SK-N-SH treated with all-trans-retinoic acid at 6 μM for 48 hours (cell line): ENCODE measurements at regions not wholly inside any gene's neighbourhood (a gene's known extent, or its start where the extent isn't known, plus 50 kb on each side); places are given as distances from the start of the nearest gene placed in this dataset.

Experiments
- ATAC-seq: fragments of 200-7000 bp; cut with Tn5 transposase; 3 replicates; pipeline ENCODE4 v1.9.1; 2020; ENCODE audit warnings: mild to moderate bottlenecking, moderate library complexity
- ARNTL ChIP-seq: fragments of 450-650 bp; formaldehyde crosslinking; IDR thresholded peaks from 2 replicates; pipeline ENCODE4 v1.5.0; 2020; ENCODE audit warnings: low read depth, mild to moderate bottlenecking, moderate library complexity, borderline replicate concordance
- CSDC2 ChIP-seq: fragments of 250-450 bp; sonication (Bioruptor Pico); IDR thresholded peaks from 2 replicates; pipeline ENCODE4 v1.5.0; 2020; ENCODE audit warnings: mild to moderate bottlenecking, moderate library complexity
- ESRRG ChIP-seq: fragments of 250-450 bp; sonication (Bioruptor Pico); IDR thresholded peaks from 2 replicates; pipeline ENCODE4 v1.6.1; 2021; ENCODE audit warnings: mild to moderate bottlenecking
- GLIS3 ChIP-seq: fragments of 250-450 bp; sonication (Bioruptor Pico); IDR thresholded peaks from 2 replicates; pipeline ENCODE4 v1.5.0; 2020; ENCODE audit warnings: mild to moderate bottlenecking, moderate library complexity
- ISL1 ChIP-seq: fragments of 250-450 bp; sonication (Bioruptor Pico); IDR thresholded peaks from 2 replicates; pipeline ENCODE4 v2.1.2; 2022; ENCODE audit warnings: mild to moderate bottlenecking, moderate library complexity
- OSR1 ChIP-seq: fragments of 250-450 bp; sonication (Bioruptor Pico); IDR thresholded peaks from 2 replicates; pipeline ENCODE4 v1.8.0; 2022; ENCODE audit warnings: moderate library complexity, mild to moderate bottlenecking, inconsistent platforms
- PPARA ChIP-seq: fragments of 250-450 bp; sonication (Bioruptor Pico); IDR thresholded peaks from 2 replicates; pipeline ENCODE4 v1.5.0; 2020; ENCODE audit warnings: mild to moderate bottlenecking, borderline replicate concordance
- RARB ChIP-seq: fragments of 250-450 bp; sonication (Bioruptor Pico); IDR thresholded peaks from 2 replicates; pipeline ENCODE4 v1.8.0; 2021; ENCODE audit warnings: mild to moderate bottlenecking, moderate library complexity
- SNAI2 ChIP-seq: fragments of 250-450 bp; sonication (Bioruptor Pico); IDR thresholded peaks from 2 replicates; pipeline ENCODE4 v1.5.0; 2020; ENCODE audit warnings: mild to moderate bottlenecking, moderate library complexity
- TCF4 ChIP-seq: fragments of 250-450 bp; sonication (Bioruptor Pico); IDR thresholded peaks from 2 replicates; pipeline ENCODE4 v1.8.0; 2021; ENCODE audit warnings: mild to moderate bottlenecking, moderate library complexity, borderline replicate concordance
- TOX ChIP-seq: fragments of 250-450 bp; sonication (Bioruptor Pico); IDR thresholded peaks from 2 replicates; pipeline ENCODE4 v1.8.0; 2021; ENCODE audit warnings: mild to moderate bottlenecking, moderate library complexity, borderline replicate concordance
- ZFP3 ChIP-seq: fragments of 250-450 bp; sonication (Bioruptor Pico); IDR thresholded peaks from 2 replicates; pipeline ENCODE4 v1.5.0; 2020; ENCODE audit warnings: mild to moderate bottlenecking, moderate library complexity
- ZNF565 ChIP-seq: fragments of 450-650 bp; formaldehyde crosslinking; conservative IDR thresholded peaks from 2 replicates; pipeline ENCODE4 v1.5.0; 2020; ENCODE audit warnings: low read depth, mild to moderate bottlenecking, moderate library complexity
- ZNF70 ChIP-seq: fragments of 450-650 bp; formaldehyde crosslinking; IDR thresholded peaks from 2 replicates; pipeline ENCODE4 v1.5.0; 2020; ENCODE audit warnings: mild to moderate bottlenecking, moderate library complexity
- TF ChIP-seq, protein P1 (sequence below): fragments of 250-450 bp; sonication (Bioruptor Pico); IDR thresholded peaks from 2 replicates; pipeline ENCODE4 v1.5.0; 2020; ENCODE audit warnings: mild to moderate bottlenecking, moderate library complexity
- TF ChIP-seq, protein P2 (sequence below): fragments of 250-450 bp; sonication (Bioruptor Pico); IDR thresholded peaks from 2 replicates; pipeline ENCODE4 v1.5.1; 2020; ENCODE audit warnings: low read depth, mild to moderate bottlenecking, moderate library complexity
- TF ChIP-seq, protein P3 (sequence below): fragments of 250-450 bp; sonication (Bioruptor Pico); IDR thresholded peaks from 2 replicates; pipeline ENCODE4 v1.5.1; 2021; ENCODE audit warnings: mild to moderate bottlenecking, moderate library complexity
- TF ChIP-seq, protein P4 (sequence below): fragments of 250-450 bp; sonication (Bioruptor Pico); IDR thresholded peaks from 2 replicates; pipeline ENCODE4 v1.8.0; 2021; ENCODE audit warnings: low read depth, mild to moderate bottlenecking, moderate library complexity, borderline replicate concordance
- TF ChIP-seq, protein P5 (sequence below): fragments of 250-450 bp; sonication (Bioruptor Pico); IDR thresholded peaks from 2 replicates; pipeline ENCODE4 v1.8.0; 2020; ENCODE audit warnings: mild to moderate bottlenecking, moderate library complexity, borderline replicate concordance

DNA sequence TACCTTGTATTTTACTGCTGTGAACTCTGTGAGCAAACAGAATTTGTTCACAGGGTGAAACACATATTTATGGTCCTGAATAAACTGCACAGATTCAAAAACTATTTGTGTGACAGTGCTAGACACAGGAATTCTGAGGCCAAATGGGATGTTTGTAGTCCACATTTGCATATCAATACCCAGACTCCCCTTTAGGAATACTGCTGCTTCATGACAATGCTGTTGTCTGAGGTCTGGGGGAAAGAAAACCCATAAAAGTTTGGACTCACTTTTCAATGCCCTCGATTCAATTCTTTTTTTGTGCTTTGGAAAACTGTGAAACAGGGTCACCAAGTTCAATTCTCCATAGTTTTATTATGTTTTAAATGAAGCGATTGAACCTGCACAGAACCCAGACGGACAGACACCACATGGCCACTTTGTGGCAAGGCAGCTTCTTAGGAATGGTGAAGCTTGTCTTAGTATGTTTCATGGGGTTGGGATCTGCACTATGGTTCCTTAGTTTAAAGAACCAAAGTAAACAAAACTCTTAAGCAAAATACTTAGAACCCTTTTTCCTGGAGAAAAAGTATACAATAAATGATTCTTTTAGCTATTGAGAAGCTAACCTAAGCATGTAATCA lies 92.3 kb upstream of the MAD2L1 start (continued):
- TF ChIP-seq, protein P1, sequence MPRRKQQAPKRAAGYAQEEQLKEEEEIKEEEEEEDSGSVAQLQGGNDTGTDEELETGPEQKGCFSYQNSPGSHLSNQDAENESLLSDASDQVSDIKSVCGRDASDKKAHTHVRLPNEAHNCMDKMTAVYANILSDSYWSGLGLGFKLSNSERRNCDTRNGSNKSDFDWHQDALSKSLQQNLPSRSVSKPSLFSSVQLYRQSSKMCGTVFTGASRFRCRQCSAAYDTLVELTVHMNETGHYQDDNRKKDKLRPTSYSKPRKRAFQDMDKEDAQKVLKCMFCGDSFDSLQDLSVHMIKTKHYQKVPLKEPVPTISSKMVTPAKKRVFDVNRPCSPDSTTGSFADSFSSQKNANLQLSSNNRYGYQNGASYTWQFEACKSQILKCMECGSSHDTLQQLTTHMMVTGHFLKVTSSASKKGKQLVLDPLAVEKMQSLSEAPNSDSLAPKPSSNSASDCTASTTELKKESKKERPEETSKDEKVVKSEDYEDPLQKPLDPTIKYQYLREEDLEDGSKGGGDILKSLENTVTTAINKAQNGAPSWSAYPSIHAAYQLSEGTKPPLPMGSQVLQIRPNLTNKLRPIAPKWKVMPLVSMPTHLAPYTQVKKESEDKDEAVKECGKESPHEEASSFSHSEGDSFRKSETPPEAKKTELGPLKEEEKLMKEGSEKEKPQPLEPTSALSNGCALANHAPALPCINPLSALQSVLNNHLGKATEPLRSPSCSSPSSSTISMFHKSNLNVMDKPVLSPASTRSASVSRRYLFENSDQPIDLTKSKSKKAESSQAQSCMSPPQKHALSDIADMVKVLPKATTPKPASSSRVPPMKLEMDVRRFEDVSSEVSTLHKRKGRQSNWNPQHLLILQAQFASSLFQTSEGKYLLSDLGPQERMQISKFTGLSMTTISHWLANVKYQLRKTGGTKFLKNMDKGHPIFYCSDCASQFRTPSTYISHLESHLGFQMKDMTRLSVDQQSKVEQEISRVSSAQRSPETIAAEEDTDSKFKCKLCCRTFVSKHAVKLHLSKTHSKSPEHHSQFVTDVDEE: no peak
- TF ChIP-seq ESRRG (CRISPR knock-in tag): no peak
- TF ChIP-seq, protein P2, sequence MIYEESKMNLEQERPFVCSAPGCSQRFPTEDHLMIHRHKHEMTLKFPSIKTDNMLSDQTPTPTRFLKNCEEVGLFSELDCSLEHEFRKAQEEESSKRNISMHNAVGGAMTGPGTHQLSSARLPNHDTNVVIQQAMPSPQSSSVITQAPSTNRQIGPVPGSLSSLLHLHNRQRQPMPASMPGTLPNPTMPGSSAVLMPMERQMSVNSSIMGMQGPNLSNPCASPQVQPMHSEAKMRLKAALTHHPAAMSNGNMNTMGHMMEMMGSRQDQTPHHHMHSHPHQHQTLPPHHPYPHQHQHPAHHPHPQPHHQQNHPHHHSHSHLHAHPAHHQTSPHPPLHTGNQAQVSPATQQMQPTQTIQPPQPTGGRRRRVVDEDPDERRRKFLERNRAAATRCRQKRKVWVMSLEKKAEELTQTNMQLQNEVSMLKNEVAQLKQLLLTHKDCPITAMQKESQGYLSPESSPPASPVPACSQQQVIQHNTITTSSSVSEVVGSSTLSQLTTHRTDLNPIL (CRISPR knock-in tag): no peak
- no peak for TF ChIP-seq ZNF70
- TF ChIP-seq, all 23 proteins: peak for 0

DNA sequence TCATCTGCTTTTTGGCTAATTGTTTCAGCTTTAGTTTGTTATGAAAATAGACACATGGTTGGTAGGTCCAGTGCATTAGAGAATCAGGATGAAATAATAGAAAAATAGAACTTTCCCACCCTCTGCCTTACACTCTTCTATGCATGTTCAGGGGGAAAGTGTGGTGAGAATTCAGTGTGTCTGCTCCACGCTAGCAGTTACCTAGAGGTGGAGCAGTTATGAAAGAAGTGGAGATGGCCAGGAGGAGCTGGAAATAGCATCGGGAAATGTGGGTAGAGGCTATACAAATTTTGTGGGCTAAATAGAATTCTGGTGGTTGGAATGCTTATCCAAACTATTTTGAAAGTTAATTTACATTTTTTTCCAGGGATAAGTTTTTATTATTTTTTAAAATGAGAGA lies 91.4 kb upstream of the MAD2L1 start:
- TF ChIP-seq TOX (no peak), CSDC2 (CRISPR knock-in tag) (no peak), OSR1 (CRISPR knock-in tag) (no peak), ZNF70 (no peak), ZNF565 (CRISPR knock-in tag) (no peak), ISL1 (CRISPR knock-in tag) (no peak), PPARA (CRISPR knock-in tag) (no peak), GLIS3 (CRISPR knock-in tag) (no peak), TCF4 (CRISPR knock-in tag) (no peak), ZFP3 (CRISPR knock-in tag) (no peak), ARNTL (no peak), SNAI2 (CRISPR knock-in tag) (no peak), RARB (CRISPR knock-in tag) (no peak)
- TF ChIP-seq, protein P2 (CRISPR knock-in tag): no peak
- TF ChIP-seq, protein P3, sequence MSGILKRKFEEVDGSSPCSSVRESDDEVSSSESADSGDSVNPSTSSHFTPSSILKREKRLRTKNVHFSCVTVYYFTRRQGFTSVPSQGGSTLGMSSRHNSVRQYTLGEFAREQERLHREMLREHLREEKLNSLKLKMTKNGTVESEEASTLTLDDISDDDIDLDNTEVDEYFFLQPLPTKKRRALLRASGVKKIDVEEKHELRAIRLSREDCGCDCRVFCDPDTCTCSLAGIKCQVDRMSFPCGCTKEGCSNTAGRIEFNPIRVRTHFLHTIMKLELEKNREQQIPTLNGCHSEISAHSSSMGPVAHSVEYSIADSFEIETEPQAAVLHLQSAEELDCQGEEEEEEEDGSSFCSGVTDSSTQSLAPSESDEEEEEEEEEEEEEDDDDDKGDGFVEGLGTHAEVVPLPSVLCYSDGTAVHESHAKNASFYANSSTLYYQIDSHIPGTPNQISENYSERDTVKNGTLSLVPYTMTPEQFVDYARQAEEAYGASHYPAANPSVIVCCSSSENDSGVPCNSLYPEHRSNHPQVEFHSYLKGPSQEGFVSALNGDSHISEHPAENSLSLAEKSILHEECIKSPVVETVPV (CRISPR knock-in tag): no peak
- TF ChIP-seq, protein P4, sequence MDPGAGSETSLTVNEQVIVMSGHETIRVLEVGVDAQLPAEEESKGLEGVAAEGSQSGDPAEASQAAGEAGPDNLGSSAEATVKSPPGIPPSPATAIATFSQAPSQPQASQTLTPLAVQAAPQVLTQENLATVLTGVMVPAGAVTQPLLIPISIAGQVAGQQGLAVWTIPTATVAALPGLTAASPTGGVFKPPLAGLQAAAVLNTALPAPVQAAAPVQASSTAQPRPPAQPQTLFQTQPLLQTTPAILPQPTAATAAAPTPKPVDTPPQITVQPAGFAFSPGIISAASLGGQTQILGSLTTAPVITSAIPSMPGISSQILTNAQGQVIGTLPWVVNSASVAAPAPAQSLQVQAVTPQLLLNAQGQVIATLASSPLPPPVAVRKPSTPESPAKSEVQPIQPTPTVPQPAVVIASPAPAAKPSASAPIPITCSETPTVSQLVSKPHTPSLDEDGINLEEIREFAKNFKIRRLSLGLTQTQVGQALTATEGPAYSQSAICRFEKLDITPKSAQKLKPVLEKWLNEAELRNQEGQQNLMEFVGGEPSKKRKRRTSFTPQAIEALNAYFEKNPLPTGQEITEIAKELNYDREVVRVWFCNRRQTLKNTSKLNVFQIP (CRISPR knock-in tag): no peak
- TF ChIP-seq, protein P1: no peak
- TF ChIP-seq, protein P5, sequence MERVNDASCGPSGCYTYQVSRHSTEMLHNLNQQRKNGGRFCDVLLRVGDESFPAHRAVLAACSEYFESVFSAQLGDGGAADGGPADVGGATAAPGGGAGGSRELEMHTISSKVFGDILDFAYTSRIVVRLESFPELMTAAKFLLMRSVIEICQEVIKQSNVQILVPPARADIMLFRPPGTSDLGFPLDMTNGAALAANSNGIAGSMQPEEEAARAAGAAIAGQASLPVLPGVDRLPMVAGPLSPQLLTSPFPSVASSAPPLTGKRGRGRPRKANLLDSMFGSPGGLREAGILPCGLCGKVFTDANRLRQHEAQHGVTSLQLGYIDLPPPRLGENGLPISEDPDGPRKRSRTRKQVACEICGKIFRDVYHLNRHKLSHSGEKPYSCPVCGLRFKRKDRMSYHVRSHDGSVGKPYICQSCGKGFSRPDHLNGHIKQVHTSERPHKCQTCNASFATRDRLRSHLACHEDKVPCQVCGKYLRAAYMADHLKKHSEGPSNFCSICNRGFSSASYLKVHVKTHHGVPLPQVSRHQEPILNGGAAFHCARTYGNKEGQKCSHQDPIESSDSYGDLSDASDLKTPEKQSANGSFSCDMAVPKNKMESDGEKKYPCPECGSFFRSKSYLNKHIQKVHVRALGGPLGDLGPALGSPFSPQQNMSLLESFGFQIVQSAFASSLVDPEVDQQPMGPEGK: no peak
- no peak; the same call in 2 of the 3 replicates for ATAC-seq
